Omental fat pad (tissue), 3 donors: ENCODE measurements at regions not wholly inside any gene's neighbourhood (a gene's known extent, or its start where the extent isn't known, plus 50 kb on each side); places are given as distances from the start of the nearest gene placed in this dataset.

Experiments used
- ATAC-seq: fragments of 150-250 bp; one replicate; pipeline ENCODE4 v1.9.1; 2016; ENCODE audit warnings: mild to moderate bottlenecking, moderate library complexity; ENCODE audit not compliant: low FRiP score
- DNase-seq: peaks from one replicate; pipeline ENCODE4 v3.0.0-alpha.2; 2019; ENCODE audit warnings: low spot score
- TF ChIP-seq, protein P1 (sequence below), 3 donors: fragments of 450-650 bp; IDR thresholded peaks; one replicate each; pipeline ENCODE4 v1.5.1; 2016 to 2017; ENCODE audit warnings: antibody characterized with exemption in 3 of 3, mild to moderate bottlenecking in 3 of 3, moderate library complexity in 2 of 3

DNA sequence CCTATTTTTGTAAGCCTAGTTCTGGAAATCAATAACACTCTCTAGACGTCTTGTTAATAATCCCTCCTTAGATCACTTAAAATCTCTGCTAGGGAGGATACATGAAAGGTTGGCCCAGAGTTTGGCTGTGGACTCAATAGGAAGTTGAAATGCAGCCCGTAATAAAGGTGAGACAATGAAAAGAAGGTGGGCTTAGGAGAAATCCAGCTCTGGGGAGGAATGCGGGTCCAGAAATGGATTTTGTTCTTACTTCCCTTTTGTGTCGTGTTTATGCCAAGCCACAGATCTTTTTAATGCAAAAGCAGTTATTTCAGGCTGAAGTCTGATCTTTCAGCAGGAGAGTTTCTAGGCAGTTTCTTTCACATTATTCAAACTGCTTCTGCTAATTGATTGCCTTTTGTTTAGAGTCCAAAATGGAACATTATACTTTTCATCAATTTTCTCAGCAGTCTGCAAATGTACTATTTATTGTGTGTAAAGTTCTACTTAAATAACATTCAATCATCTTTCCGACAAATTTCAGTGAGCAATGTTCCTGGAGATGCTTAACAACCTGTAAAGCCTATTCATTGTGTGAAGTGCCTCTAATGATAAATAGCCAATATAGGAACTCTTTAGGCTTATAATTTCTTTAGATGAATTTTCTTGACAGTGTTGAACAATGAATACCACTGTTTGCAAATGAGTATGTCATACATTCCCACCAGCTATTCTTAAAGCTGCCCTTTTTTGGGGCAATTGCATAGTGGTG lies 252.9 kb upstream of the KRR1 start:
- ATAC-seq, result no peak
- TF ChIP-seq, protein P1, sequence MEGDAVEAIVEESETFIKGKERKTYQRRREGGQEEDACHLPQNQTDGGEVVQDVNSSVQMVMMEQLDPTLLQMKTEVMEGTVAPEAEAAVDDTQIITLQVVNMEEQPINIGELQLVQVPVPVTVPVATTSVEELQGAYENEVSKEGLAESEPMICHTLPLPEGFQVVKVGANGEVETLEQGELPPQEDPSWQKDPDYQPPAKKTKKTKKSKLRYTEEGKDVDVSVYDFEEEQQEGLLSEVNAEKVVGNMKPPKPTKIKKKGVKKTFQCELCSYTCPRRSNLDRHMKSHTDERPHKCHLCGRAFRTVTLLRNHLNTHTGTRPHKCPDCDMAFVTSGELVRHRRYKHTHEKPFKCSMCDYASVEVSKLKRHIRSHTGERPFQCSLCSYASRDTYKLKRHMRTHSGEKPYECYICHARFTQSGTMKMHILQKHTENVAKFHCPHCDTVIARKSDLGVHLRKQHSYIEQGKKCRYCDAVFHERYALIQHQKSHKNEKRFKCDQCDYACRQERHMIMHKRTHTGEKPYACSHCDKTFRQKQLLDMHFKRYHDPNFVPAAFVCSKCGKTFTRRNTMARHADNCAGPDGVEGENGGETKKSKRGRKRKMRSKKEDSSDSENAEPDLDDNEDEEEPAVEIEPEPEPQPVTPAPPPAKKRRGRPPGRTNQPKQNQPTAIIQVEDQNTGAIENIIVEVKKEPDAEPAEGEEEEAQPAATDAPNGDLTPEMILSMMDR (IDR thresholded peaks at IDR 0.05), result no peak
- DNase-seq, result no peak

DNA sequence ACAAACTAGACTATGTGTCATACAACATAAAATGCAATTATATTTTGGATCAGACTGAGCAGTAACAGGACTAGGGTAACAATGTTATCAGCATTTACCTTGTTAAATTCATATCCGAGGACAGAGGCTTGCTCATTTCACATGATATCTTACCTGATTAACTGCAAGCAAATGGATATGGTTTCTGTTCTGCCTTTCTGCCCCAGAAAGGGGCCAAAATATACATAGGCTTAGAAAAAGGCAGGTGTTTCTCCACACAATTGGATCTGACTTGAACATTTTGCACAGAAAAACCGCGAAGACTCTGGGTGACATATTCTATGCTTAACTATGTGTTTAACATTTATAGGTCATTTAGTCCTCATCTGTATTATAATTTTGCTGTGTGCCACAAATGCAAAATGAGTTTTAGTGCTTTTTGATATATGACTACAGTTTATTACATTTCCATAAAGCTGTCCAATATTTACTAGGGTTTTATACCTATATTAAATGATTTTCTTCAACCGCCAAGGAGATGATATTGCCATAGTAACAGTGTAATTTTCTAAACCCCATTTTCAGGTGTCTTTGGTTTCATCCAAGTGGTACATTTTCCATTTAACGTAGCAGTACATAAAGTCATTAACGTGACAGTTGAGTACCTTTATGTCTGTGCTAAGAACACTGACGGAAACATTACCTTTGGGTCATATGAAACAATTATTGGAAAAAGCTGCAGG lies 249.3 kb upstream of the KRR1 start:
- ATAC-seq (no peak), DNase-seq (no peak)
- TF ChIP-seq, protein P1 (IDR thresholded peaks at IDR 0.05), result no peak

DNA sequence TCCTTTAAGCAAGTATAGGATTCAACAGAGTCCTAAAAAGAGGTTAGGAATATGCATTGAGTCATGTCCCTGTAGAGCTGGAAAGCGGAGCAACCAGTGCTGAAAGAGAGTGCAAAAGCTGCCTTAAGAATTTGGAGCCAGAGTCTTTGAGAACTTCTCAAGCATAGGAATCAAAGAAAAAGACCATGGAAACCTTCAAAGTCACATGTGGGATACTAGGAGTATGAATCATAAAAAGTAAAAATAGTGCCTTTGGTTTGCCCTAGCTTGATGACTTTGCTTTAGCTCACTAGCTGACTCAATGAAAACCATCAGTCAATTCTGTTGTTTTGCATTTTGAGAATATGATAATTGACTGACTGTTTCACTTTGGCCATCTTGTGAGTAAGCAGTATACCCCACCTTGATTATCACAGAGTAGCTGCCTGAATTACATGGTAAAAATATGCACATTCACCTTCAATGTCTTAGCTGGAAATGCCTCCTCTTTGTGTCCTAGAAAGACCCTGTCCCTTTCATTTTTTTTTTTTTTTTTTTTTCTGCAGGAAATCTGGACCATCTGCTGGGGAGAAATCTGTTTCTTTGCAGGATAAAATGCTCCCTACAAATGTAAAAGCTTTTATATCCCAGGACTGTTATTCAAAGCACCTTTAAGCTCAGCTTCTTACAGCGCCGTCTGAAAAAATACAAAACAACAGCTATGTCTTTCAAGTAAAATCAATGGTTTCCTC lies 248.6 kb upstream of the KRR1 start:
- no peak for ATAC-seq
- no peak for DNase-seq
- TF ChIP-seq, protein P1 (IDR thresholded peaks at IDR 0.05), result no peak

DNA sequence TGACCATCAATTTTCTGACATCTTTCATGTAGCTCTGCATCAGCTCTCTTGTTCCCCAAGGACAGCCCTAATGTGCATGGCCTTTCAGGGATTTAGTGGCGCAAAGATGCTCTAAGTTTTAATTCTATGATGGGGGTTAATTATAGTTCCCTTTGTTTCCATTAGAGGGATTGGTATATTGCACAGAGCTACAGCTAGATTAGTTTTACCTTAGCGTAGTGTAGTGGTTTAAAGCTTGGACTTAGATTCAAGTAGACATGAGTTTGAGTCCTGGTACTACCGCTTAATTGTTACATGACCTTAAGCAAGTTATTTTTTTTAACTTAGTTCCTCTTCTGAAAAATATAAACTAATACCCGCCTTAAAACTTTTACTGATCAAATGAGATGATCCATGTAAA lies 247.8 kb upstream of the KRR1 start:
- TF ChIP-seq, protein P1 (IDR thresholded peaks at IDR 0.05), result no peak
- DNase-seq, result no peak
- ATAC-seq, result no peak

DNA sequence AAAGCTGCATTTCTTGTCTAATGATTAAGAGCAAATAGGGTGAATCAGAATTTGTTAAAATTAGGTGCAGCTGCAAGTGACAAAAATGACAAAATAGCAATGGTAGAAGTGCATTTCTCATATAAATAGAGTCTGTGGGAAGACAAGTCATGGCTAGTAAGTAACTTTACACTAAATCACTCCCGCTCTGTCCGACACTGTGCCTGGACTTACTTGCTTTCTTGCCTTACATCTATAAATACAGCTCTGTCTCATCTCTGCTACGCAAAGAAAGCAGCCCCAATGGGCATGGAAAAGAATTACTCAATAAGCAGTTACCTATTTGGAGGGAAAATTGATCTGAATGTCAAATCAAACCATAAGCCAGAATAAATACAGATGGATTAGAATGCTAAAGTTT lies 245.4 kb upstream of the KRR1 start:
- no peak for DNase-seq
- TF ChIP-seq, protein P1 (IDR thresholded peaks at IDR 0.05), result no peak
- ATAC-seq, result no peak

DNA sequence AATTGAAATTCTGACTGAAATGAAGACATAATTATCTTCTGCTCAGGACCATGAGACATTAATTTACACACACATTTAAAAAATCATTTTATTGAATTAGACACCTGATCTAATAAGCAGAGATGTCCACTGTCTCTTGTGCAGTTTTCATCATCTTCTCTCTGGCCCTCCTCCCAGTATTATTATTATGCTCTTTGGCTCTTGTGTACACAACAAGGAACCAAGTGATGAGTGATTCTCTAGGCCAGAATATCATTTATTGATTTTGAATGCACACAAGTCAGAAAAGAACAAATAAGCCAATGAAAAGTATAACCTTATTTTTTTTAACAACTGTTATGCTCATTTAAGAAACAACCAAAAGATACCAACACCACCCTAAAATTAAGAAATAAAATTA lies 244.7 kb upstream of the KRR1 start:
- ATAC-seq, result no peak
- TF ChIP-seq, protein P1 (IDR thresholded peaks at IDR 0.05), result no peak
- no peak for DNase-seq
